ENCODE measurements at regions not wholly inside any gene's neighbourhood (a gene's known extent, or its start where the extent isn't known, plus 50 kb on each side); places are given as distances from the start of the nearest gene placed in this dataset.

DNA sequence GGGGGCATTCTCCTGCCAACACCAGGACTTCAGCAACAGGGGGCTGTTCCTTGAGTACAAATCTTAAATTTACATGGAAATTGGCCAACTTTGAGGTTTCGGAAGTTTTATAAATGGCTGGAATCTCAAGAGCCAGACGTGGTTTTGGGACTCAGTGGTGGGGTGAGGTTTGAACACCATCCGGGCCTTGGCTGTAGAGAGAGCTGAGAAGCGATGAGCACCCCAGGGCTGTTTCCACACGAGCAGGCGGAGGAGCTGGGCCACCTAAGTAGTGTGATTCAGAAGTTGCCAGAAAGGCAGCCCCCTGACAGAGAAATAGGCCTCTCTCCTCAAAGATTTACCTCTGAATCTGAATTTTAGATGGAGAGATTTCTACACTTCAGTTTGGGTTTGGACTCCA, 89.0 kb downstream of the FGF9 start:
- H2AFZ ChIP-seq (ENCODE audit: low read length): no peak overlapping the region
- no peak overlapping the region for H3K27ac ChIP-seq (ENCODE audit: low read length)
- H3K79me2 ChIP-seq (ENCODE audit: low read length): no peaks in the 10 kb centered on the region
- intact Hi-C loops (cut with micrococcal nuclease): no loop called here
- H3K4me2 ChIP-seq (ENCODE audit: low read length): no peak overlapping the region
- no peak for DNase-seq
- TF ChIP-seq EZH2phosphoT487 (IDR thresholded peaks at IDR 0.05; ENCODE audit: borderline replicate concordance, low read length) (no peak), EZH2 (IDR thresholded peaks at IDR 0.05; ENCODE audit: low read length, unreplicated experiment) (no peak)
- TF ChIP-seq, protein P1, sequence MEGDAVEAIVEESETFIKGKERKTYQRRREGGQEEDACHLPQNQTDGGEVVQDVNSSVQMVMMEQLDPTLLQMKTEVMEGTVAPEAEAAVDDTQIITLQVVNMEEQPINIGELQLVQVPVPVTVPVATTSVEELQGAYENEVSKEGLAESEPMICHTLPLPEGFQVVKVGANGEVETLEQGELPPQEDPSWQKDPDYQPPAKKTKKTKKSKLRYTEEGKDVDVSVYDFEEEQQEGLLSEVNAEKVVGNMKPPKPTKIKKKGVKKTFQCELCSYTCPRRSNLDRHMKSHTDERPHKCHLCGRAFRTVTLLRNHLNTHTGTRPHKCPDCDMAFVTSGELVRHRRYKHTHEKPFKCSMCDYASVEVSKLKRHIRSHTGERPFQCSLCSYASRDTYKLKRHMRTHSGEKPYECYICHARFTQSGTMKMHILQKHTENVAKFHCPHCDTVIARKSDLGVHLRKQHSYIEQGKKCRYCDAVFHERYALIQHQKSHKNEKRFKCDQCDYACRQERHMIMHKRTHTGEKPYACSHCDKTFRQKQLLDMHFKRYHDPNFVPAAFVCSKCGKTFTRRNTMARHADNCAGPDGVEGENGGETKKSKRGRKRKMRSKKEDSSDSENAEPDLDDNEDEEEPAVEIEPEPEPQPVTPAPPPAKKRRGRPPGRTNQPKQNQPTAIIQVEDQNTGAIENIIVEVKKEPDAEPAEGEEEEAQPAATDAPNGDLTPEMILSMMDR (conservative IDR thresholded peaks at IDR 0.05; ENCODE audit: low read depth, low read length): no peak
- H3K9me2 ChIP-seq (replicated peaks; ENCODE audit: low read length): no peaks in the 10 kb centered on the region
- ChIA-PET CTCF (no interaction called here), POLR2A (ENCODE audit: unreplicated experiment) (no interaction called here)
- H3F3A ChIP-seq (ENCODE audit: low read length, unreplicated experiment): no peaks in the 10 kb centered on the region
- BruUV-seq (replicated peaks): no TSS peak
- no peak for ATAC-seq
- H3K9ac ChIP-seq (ENCODE audit: low read length): no peak overlapping the region
- no peaks in the 10 kb centered on the region for H3K36me3 ChIP-seq (ENCODE audit: low read depth, low read length)
- H3K4me3 ChIP-seq (ENCODE audit: low read length): no peak overlapping the region
- no peaks in the 10 kb centered on the region for H3K9me3 ChIP-seq (ENCODE audit: low read length)
- H4K20me1 ChIP-seq (ENCODE audit: low read length): no peaks in the 10 kb centered on the region
- peaks cover 46% of the 10 kb centered on the region for H3K27me3 ChIP-seq (ENCODE audit: low read length)
- no peaks in the 10 kb centered on the region for H3K4me1 ChIP-seq (ENCODE audit: insufficient read depth, low read length)

DNA sequence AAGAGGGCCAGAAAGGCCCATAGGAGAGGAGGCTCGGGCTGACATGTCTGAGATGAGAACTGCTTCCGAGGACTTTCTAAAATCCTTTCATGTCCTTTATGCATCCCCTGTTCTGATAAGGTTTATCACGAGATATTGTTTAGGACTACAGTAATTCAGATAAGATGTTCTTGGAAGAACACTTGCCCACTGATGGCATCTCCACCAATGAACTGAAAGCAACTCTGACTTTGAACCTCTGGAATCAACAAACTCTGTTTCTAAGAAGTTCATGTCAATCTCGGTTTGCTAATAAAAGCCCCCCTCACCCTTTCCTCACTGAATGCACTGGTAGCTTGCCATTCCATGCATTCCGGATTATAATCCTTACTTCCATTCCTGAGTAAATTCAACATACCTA, 90.9 kb downstream of the FGF9 start:
- Histone ChIP-seq H3K27me3 (ENCODE audit: low read length) (peaks cover 56% of the 10 kb centered on the region), H3K4me1 (ENCODE audit: insufficient read depth, low read length) (no peaks in the 10 kb centered on the region), H3K36me3 (ENCODE audit: low read depth, low read length) (no peaks in the 10 kb centered on the region), H3K27ac (ENCODE audit: low read length) (no peak overlapping the region), H2AFZ (ENCODE audit: low read length) (no peak overlapping the region), H3K9ac (ENCODE audit: low read length) (no peak overlapping the region), H3K9me2 (replicated peaks; ENCODE audit: low read length) (no peaks in the 10 kb centered on the region), H4K20me1 (ENCODE audit: low read length) (no peaks in the 10 kb centered on the region), H3K4me3 (ENCODE audit: low read length) (no peak overlapping the region), H3K79me2 (ENCODE audit: low read length) (no peaks in the 10 kb centered on the region), H3K4me2 (ENCODE audit: low read length) (no peak overlapping the region), H3F3A (ENCODE audit: low read length, unreplicated experiment) (no peaks in the 10 kb centered on the region), H3K9me3 (ENCODE audit: low read length) (no peaks in the 10 kb centered on the region)
- POLR2A ChIA-PET (ENCODE audit: unreplicated experiment): no interaction called here
- no peak for DNase-seq
- CTCF ChIA-PET: no interaction called here
- intact Hi-C loops (cut with micrococcal nuclease): no loop called here
- TF ChIP-seq EZH2phosphoT487 (IDR thresholded peaks at IDR 0.05; ENCODE audit: borderline replicate concordance, low read length) (no peak), EZH2 (IDR thresholded peaks at IDR 0.05; ENCODE audit: low read length, unreplicated experiment) (no peak)
- TF ChIP-seq, protein P1 (conservative IDR thresholded peaks at IDR 0.05; ENCODE audit: low read depth, low read length): no peak
- ATAC-seq: no peak
- BruUV-seq (replicated peaks): no TSS peak

DNA sequence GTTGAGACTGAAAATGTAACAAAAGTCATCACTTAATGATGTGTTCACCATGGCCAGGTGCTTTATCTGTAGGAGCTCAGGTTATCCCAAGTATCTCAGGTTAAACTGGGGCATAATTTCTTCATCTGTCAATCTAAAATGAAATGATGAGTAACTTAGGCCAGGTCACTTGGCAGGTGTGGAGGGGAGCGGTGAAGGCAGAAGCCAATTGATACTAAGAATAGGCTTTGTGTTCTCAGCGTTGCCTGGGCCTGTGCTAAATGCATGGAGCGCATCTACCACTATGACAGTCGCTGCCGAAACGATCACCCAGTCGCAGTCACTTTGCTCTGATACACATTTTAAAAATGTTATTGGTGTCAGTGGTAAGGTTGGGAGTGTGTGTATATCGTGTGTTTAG, 91.6 kb downstream of the FGF9 start:
- intact Hi-C loops (cut with micrococcal nuclease): no loop called here
- ChIA-PET CTCF (interaction anchor here (0.6 kb wide), 1 partner anchor 135 kb away, joined by 4 read pairs; no protein-coding TSS in a partner anchor), POLR2A (ENCODE audit: unreplicated experiment) (no interaction called here)
- no peak overlapping the region for H3K27ac ChIP-seq (ENCODE audit: low read length)
- H3K79me2 ChIP-seq (ENCODE audit: low read length): no peaks in the 10 kb centered on the region
- no peak for ATAC-seq
- DNase-seq: no peak
- H3K4me1 ChIP-seq (ENCODE audit: insufficient read depth, low read length): no peaks in the 10 kb centered on the region
- no peaks in the 10 kb centered on the region for H3F3A ChIP-seq (ENCODE audit: low read length, unreplicated experiment)
- H3K9me3 ChIP-seq (ENCODE audit: low read length): no peaks in the 10 kb centered on the region
- no peak overlapping the region for H3K9ac ChIP-seq (ENCODE audit: low read length)
- no peaks in the 10 kb centered on the region for H4K20me1 ChIP-seq (ENCODE audit: low read length)
- no peaks in the 10 kb centered on the region for H3K9me2 ChIP-seq (replicated peaks; ENCODE audit: low read length)
- TF ChIP-seq EZH2phosphoT487 (IDR thresholded peaks at IDR 0.05; ENCODE audit: borderline replicate concordance, low read length) (no peak), EZH2 (IDR thresholded peaks at IDR 0.05; ENCODE audit: low read length, unreplicated experiment) (no peak)
- H3K27me3 ChIP-seq (ENCODE audit: low read length): peaks cover 58% of the 10 kb centered on the region
- no peak overlapping the region for H2AFZ ChIP-seq (ENCODE audit: low read length)
- no peak overlapping the region for H3K4me2 ChIP-seq (ENCODE audit: low read length)
- H3K4me3 ChIP-seq (ENCODE audit: low read length): no peak overlapping the region
- H3K36me3 ChIP-seq (ENCODE audit: low read depth, low read length): no peaks in the 10 kb centered on the region
- BruUV-seq (replicated peaks): no TSS peak
